GM19025 (cell line): ENCODE measurements at regions not wholly inside any gene's neighbourhood (a gene's known extent, or its start where the extent isn't known, plus 50 kb on each side); places are given as distances from the start of the nearest gene placed in this dataset.

Experiments used
- ATAC-seq: cut with Tn5 transposase; IDR thresholded peaks from one replicate; pipeline ENCODE4 v1.9.1; 2021; ENCODE audit warnings: mild to moderate bottlenecking, low read depth, moderate library complexity; ENCODE audit not compliant: unreplicated experiment

- no peak for ATAC-seq
These were observed 455.3 kb downstream of the BCL11B start for GRCh38 chr14:98816720-98817119.

GRCh38 chr14:98819132-98819866 lies 452.7 kb downstream of the BCL11B start:
- ATAC-seq: no peak

- no peak for ATAC-seq
These were observed 452.2 kb downstream of the BCL11B start for GRCh38 chr14:98819867-98820206.

GRCh38 chr14:98822917-98823316 lies 449.1 kb downstream of the BCL11B start:
- ATAC-seq: no peak

- no peak for ATAC-seq
These were observed 445.4 kb downstream of the BCL11B start for GRCh38 chr14:98826618-98827017.

GRCh38 chr14:98834119-98834518 lies 437.9 kb downstream of the BCL11B start:
- ATAC-seq: no peak

- ATAC-seq: no peak
These were observed 436.8 kb downstream of the BCL11B start for GRCh38 chr14:98835051-98835824.

- ATAC-seq: no peak
These were observed 436.2 kb downstream of the BCL11B start for GRCh38 chr14:98835825-98836100.

- no peak for ATAC-seq
These were observed 431.9 kb downstream of the BCL11B start for GRCh38 chr14:98840091-98840490.

- ATAC-seq: no peak
These were observed 431.5 kb downstream of the BCL11B start for GRCh38 chr14:98840511-98840910.

- ATAC-seq: no peak
These were observed 427.5 kb downstream of the BCL11B start for GRCh38 chr14:98844456-98844855.

- ATAC-seq: no peak
These were observed 424.2 kb downstream of the BCL11B start for GRCh38 chr14:98847521-98848468.

GRCh38 chr14:98853063-98853729 lies 418.8 kb downstream of the BCL11B start:
- no peak for ATAC-seq

GRCh38 chr14:98855926-98856715 lies 415.9 kb downstream of the BCL11B start:
- no peak for ATAC-seq

- no peak for ATAC-seq
These were observed 413.8 kb downstream of the BCL11B start for GRCh38 chr14:98858158-98858557.

GRCh38 chr14:98858561-98858960 lies 413.4 kb downstream of the BCL11B start:
- no peak for ATAC-seq

- no peak for ATAC-seq
These were observed 412.7 kb downstream of the BCL11B start for GRCh38 chr14:98859301-98859700.

GRCh38 chr14:98864211-98864610 lies 407.8 kb downstream of the BCL11B start:
- no peak for ATAC-seq

- no peak for ATAC-seq
These were observed 404.9 kb downstream of the BCL11B start for GRCh38 chr14:98867146-98867545.

GRCh38 chr14:98867726-98868125 lies 404.3 kb downstream of the BCL11B start:
- ATAC-seq: no peak
